Stimulated activated CD4-positive, alpha-beta T cell treated with anti-CD3 and anti-CD28 coated beads, Interleukin-12 subunit alpha, Interleukin-12 subunit beta, amount 100 ng/mL, for 24 hours (primary cell): ENCODE measurements at regions not wholly inside any gene's neighbourhood (a gene's known extent, or its start where the extent isn't known, plus 50 kb on each side); places are given as distances from the start of the nearest gene placed in this dataset.
"Not testable (repeated sequence)": the region's sequence is repeated elsewhere in the genome, so short reads cannot be mapped to it uniquely, and the experiment has no call there.

Experiments used
- DNase-seq, 2 experiments: peaks; one replicate each; pipeline ENCODE4 v3.0.0-alpha.2; 2020; ENCODE audit warnings: low read depth in 2 of 2

- DNase-seq: no peak
These were observed 206.4 kb upstream of the CFAP20DC start for GRCh38 chr3:59256230-59256629.

GRCh38 chr3:59254976-59255375 is 205.2 kb upstream of the CFAP20DC start:
- DNase-seq: no peak

- no peak for DNase-seq
These were observed 204.6 kb upstream of the CFAP20DC start for GRCh38 chr3:59254433-59254832.

- no peak for DNase-seq
These were observed 203.7 kb upstream of the CFAP20DC start for GRCh38 chr3:59253523-59253922.

GRCh38 chr3:59251869-59252268 is 202.0 kb upstream of the CFAP20DC start:
- DNase-seq: no peak

- no peak for DNase-seq
These were observed 200.8 kb upstream of the CFAP20DC start for GRCh38 chr3:59250600-59250999.

- no peak for DNase-seq
These were observed 200.0 kb upstream of the CFAP20DC start for GRCh38 chr3:59249698-59250361.

- no peak for DNase-seq
These were observed 199.2 kb upstream of the CFAP20DC start for GRCh38 chr3:59249004-59249403.

- no peak for DNase-seq
These were observed 197.6 kb upstream of the CFAP20DC start for GRCh38 chr3:59247402-59247841.

- DNase-seq: no peak
These were observed 197.0 kb upstream of the CFAP20DC start for GRCh38 chr3:59246719-59247401.

GRCh38 chr3:59245859-59246501 is 196.2 kb upstream of the CFAP20DC start:
- no peak for DNase-seq

GRCh38 chr3:59245300-59245858 is 195.6 kb upstream of the CFAP20DC start:
- no peak for DNase-seq

- DNase-seq: no peak
These were observed 194.5 kb upstream of the CFAP20DC start for GRCh38 chr3:59244343-59244742.

GRCh38 chr3:59243476-59243875 is 193.7 kb upstream of the CFAP20DC start:
- DNase-seq: no peak

- no peak for DNase-seq
These were observed 190.9 kb upstream of the CFAP20DC start for GRCh38 chr3:59240666-59241255.

- no peak for DNase-seq
These were observed 187.3 kb upstream of the CFAP20DC start for GRCh38 chr3:59237121-59237520.

GRCh38 chr3:59235634-59236012 is 185.8 kb upstream of the CFAP20DC start:
- no peak for DNase-seq

GRCh38 chr3:59234884-59235633 is 185.2 kb upstream of the CFAP20DC start:
- DNase-seq: no peak

GRCh38 chr3:59230379-59230778 is 180.6 kb upstream of the CFAP20DC start:
- DNase-seq: not testable (repeated sequence)

GRCh38 chr3:59213860-59214259 is 164.0 kb upstream of the CFAP20DC start:
- DNase-seq: no peak

- DNase-seq: no peak
These were observed 162.4 kb upstream of the CFAP20DC start for GRCh38 chr3:59212128-59212779.
